WI38 (cell line): ENCODE measurements at regions not wholly inside any gene's neighbourhood (a gene's known extent, or its start where the extent isn't known, plus 50 kb on each side); places are given as distances from the start of the nearest gene placed in this dataset.

Experiments
- H3K4me3 ChIP-seq: 2 replicates; pipeline ENCODE4 v1.5.1; 2011; ENCODE audit warnings: low read depth, mild to moderate bottlenecking, control low read depth, low read length
- CTCF ChIP-seq: IDR thresholded peaks from 2 replicates; pipeline ENCODE4 v1.5.1; 2012; ENCODE audit warnings: low read depth, mild to moderate bottlenecking, control low read depth, low read length

GRCh38 chrX:137988470-137988869 is 422.5 kb downstream of the ZIC3 start:
- no peak for TF ChIP-seq CTCF
- H3K4me3 ChIP-seq: no peak overlapping the region

GRCh38 chrX:137998619-137999018 is 432.7 kb downstream of the ZIC3 start:
- H3K4me3 ChIP-seq: no peak overlapping the region
- TF ChIP-seq CTCF: no peak

- H3K4me3 ChIP-seq: no peak overlapping the region
- TF ChIP-seq CTCF: no peak
These were observed 433.1 kb downstream of the ZIC3 start for GRCh38 chrX:137999071-137999470.

GRCh38 chrX:137999552-137999951 is 433.6 kb downstream of the ZIC3 start:
- TF ChIP-seq CTCF: no peak
- no peak overlapping the region for H3K4me3 ChIP-seq

GRCh38 chrX:138001226-138001625 is 435.3 kb downstream of the ZIC3 start:
- no peak overlapping the region for H3K4me3 ChIP-seq
- no peak for TF ChIP-seq CTCF

GRCh38 chrX:138006180-138006579 is 440.3 kb downstream of the ZIC3 start:
- no peak for TF ChIP-seq CTCF
- H3K4me3 ChIP-seq: no peak overlapping the region

- TF ChIP-seq CTCF: no peak
- no peak overlapping the region for H3K4me3 ChIP-seq
These were observed 442.4 kb downstream of the ZIC3 start for GRCh38 chrX:138008281-138008680.
